GM21786 (cell line): ENCODE measurements at regions not wholly inside any gene's neighbourhood (a gene's known extent, or its start where the extent isn't known, plus 50 kb on each side); places are given as distances from the start of the nearest gene placed in this dataset.
"Not testable (repeated sequence)": the region's sequence is repeated elsewhere in the genome, so short reads cannot be mapped to it uniquely, and the experiment has no call there.

ENCODE experiments used
- ATAC-seq: cut with Tn5 transposase; IDR thresholded peaks from one replicate; pipeline ENCODE4 v1.9.1; 2021; ENCODE audit not compliant: unreplicated experiment

DNA sequence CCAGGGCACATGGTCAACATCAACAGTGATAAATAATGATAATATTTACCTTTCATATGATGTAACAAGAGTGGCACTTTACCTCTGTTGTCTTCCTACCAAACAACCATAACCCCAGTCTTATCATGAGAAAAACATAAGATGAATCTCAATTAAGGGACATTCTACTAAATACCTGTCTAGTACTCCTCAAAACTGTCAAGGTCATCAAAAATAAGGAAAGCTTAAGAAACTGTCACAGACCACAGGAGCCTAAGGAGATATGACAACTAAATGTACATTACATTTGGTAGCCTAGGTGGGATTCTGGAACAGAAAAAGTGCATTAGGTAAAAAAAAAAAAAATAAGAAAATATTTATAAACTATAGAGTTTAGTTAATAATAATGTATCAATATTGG, 118.1 kb downstream of the CCDC34 start:
- no peak for ATAC-seq

DNA sequence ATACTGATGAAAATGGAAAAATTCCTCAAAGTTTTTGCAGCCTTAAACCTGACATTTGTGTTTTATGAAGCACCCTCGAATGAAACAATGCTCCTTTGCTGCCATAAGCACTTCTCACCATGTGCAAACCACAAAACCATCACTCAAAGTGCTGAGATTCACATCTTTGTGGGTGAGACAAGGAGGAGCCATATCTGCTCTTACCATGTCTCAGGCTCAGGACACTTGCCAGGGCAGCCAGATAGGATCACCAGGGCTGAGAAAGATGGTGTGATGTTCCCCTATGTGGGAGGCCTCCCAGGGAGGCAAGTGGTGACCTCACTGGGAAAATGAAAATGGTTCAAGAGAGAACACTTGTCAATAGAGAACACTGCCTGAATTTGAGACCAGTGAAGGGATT, 120.4 kb downstream of the CCDC34 start:
- no peak for ATAC-seq

DNA sequence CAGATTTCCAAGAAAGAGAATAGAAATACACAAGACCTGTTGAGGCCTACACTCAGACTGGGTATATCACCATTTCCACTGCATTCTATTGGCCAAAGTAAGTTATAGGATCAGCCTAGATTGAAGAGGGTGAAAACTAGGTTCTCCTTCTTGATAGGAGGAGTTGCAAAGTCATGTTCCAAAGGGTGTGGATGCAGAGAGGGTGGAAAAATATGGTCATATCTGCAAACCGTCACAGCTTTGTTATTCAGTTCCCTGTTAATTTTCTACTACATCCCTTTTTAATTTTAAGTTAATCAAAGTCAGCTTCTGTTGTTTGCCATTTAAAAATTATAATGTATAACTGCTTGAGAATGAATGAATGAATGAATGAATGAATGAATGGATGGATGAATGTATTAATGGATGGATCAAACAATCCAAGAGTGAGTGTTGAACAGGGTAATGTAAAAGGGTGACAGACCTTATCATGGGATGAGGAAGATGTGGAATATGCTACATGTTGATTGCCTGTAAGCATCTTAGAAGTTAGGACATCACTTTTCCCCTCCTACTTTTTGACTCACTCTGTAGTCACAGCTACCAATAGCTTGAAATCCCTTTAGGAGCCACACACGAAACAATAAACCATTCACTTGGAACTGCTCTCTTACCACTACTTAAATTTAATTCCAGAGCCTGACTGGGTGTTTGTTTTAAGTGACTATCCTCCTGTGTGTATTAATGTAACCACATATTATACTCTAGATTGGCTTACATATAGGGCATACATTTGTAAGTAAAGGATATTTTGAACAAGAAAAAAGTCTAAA, 121.5 kb downstream of the CCDC34 start:
- no peak for ATAC-seq

DNA sequence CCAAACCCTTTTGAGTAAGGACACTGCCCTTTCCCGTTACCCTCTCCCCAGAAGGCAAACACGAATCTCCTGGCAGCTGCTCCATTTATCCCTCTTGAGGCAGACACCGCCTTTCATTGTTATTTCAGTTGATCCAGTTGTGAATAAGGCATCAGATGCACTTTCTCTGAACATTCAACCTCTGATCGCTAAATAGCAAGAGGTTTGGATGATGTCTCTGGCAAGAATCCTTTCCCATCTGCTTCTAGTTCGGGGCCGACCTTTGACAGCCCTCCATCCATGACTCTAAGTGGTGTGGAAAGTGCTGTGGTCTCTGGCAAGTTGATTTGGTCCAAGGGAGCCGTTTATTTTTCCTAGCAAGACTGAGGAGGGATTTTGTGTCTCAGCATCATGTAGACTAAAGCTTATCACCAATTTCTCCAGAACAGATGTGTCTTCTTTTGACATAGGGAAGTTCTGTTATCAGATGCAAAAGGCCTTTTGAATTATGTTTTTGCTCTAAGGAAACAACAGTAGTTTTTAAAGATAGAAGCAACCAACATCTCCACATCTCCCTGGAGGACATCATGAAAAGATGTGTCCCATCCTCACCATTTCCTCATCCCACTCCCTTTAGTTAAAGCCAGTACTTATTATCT, 123.6 kb downstream of the CCDC34 start:
- no peak for ATAC-seq

DNA sequence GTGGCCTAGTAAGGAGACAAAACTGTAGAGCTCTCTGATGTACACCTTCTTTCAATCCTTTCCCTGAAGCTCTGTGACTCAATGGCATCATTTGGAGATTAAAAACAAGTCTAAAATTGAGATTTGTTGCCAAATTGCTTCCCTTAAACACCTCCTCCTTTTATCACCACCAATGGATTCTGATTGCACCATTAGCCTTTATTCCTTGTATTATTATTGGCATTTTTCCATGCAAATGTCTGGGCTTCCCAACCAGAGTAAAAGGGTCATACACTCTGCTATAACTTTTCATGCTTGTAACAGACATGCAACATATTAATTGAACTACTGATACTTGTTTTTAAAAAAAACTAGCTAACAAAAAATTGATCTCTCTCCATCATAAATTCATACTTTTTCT, 124.2 kb downstream of the CCDC34 start:
- no peak for ATAC-seq

DNA sequence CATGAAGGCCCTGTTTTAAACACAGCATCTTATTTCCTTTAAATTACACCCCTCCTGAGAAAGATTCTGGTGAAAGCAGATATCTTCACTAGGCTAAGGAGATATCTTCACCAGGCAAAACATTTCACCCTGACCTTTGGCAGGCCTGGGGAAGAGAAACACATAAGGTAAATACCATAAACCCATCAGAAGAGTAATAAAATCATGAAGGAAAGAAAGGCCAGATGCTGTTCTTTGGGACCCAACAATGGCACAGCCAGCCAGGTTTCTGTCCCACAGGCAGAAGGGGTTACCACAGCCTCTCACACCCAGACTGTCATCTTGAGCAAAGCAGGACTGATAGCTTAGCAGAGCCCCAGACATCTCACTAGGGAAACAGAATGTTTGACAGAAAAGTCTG, 125.4 kb downstream of the CCDC34 start:
- ATAC-seq = no peak

DNA sequence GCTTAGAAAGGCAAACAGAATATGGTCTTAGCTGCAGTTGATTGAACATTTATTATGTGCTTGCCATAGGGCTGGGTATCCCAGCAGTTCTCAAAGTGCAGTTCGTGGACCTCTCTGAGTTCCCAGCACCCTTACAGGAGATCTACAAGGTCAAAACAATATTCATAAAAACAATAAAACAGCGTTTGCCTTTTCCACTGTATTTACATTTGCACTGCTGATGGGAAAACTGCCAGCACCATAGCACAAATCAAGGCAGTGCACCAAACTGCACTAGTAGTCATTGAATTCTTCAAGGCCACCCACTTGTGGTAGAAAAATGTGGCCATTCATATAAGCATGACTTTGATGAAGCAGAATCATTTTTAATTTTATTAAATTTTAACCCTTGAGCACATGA, 128.1 kb downstream of the CCDC34 start:
- no peak for ATAC-seq

DNA sequence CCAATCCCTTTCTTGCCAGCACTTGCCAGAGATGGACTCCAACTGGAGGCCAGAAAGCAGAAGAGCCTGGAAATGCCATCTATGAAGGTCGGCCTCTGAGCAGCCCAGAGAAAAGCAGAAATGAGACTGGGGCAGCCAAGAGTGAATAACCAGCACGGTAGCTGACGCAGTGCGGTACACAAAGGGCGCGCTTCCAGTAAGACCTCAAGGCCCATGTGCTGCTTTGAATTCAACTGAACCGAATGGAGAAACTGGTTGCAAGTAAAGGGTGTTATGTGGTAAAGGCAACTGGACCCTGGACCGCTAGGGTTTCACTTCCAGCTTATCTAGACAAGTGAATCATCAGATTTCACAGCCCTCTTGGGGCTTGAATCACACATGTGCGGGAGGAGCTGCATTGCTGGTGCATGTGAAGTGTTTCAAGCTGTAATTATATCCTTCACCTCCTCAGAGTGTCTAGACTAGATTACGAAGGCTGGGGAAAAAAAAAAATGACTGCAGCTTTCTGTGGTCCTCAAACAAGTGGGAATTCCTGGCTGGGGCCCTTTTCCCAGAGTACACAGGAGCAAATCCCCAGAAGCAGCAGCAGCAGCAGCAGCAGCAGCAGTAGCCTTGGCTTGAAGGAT, 128.9 kb downstream of the CCDC34 start:
- ATAC-seq = peak; percentile 93

DNA sequence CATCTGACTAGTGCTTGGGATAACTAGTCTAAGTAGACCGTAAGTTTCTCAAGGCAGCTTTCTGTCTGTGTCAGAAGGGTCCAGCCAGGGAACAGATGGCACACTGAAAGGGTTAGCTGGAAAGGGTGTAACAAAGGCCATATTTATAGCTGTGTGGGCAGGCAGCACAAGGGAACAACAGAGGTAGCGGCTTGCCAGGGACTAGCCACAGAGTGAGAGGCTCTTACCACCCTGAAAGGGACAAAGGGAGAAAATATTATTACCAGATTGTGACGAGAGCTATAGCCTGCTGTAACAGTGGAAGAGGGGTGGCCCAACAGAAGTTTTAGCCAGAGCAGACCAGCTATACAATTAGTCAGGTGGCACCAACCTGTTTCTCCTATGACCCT, 129.4 kb downstream of the CCDC34 start:
- peak; percentile 24 for ATAC-seq

DNA sequence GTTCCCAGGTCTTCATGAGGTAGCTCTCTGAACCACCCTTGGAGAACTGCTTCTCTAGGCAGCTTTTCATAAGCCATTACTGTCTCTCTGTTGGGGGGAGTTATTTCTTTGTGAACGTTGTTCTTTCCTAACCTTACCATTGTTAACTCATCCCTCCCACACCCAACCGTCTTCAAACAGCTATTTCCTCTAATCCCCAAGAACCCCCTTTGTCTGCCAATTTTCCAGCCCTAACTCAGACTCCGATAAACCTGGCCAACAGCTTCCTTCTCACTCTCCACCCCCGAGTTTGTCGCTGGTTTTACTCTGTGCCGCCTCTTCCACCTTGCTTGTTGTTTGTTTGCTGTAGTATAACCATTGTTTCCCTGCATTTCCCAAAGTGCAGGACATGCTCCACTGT, 131.5 kb downstream of the CCDC34 start:
- no peak for ATAC-seq

DNA sequence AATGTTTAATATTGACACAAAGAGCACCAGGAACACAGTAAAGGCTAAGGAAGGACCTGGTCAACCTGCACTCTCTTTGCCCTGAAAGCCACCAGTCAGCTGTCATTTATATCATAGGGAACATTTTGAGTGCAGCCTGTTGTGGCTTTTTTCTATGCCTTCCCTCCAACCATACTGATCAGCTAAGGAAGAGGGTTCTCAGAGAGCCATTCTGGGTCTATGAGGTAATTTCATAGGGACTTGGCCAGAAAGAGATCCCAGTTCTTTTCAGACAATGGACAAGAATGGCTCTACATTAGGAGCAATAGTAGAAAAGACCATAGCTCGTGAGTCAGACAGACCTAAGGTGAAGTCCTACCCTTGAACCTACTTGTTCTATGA, 132.8 kb downstream of the CCDC34 start:
- ATAC-seq = no peak

DNA sequence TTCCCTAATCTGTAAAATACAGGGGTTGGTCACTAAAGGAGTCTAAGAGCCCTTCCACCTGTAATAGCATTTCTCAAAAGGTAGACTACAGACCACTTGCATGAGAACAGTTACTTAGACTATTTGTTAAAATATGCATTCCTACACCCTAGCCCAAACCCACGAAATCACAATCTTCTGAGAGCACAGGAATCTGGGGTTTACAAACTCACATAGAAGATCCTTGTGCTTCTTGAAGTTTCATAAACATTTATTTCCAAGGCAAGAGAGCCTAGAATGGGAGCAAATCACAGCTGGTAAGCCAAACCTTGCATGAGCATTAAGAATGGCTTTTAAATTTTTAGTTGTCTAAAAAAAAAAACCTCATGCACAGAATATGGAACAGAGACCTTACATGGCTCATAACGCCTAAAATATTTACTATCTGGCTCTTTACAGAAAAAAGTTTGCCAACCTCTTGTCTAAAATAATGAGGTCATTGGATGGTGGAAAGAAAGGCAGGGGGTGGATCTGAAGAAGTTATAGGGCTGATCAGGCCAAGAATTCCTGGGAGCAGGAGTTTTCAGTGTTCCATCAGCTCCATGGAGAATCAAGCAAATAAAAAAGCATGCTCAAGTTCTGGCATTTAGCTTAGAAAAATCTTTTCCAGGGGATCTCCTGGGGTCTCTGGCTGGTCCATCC, 133.4 kb downstream of the CCDC34 start:
- ATAC-seq = no peak

DNA sequence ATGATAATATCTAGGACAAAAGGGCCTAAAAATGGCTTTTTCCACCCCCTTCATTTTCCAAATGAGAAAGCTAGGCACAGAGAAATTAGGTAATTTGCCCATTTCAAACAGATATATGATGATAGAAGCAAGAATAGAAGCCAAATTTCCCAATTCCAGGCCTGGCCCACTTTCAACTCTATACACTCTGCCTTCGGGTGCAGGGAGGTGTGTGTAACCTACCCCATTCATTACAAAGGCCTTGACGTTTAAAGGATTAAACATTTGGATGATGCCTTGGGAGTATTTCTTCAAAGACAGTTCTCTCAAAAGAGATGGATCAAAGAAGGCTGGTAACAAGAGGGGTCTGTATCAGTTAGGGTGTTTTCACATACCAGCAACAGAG, 134.1 kb downstream of the CCDC34 start:
- ATAC-seq = no peak

DNA sequence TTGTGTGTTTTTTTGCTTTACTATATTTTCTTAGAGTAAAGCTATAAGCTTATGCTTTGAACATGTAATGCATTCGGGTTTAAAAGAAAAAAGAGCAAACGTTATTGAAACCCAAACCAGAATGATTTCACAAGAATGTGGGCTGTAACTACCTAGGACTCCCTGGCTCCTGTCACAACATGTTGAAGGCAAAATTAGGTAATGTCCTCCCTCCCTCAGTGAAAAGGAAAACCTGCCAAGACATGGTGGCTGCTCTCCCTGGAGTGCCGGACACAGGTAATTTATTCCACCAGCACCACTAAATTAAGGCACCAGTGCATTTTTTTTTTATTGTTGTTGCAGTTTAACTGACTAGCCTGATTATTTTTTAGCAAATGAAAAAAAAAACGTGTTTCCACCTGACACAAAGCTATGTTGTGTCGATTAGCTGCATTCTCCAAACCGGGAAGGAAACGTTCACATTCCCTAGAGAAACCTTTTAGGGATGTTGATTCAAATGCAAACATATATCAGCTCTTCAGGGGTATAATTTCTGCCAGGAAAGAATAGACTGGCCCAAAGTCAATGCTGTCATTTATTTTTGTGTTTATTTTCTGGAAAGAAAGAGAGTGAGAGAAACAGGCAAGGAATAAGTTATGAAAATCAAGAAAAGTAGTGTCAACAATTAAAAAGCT, 134.6 kb downstream of the CCDC34 start:
- no peak for ATAC-seq

DNA sequence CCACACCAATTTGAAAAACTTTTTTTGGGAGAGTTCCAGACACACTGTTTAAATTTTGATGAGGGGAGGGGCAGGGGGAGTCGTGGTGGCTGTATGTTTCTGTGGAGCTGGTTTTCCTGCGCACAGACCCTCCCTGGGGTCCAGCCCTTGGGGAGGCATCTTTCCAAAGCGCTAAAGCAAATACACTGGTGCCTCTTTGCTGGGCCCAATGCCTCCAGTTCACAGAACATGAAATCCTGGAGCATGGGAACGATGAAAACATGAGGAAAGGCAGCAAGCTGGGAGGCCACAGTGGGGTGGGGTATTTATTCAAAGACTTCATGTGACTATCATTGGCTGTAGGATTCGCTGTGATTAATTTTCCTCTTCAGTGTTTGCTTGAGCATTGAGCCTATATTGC, 135.3 kb downstream of the CCDC34 start:
- no peak for ATAC-seq

DNA sequence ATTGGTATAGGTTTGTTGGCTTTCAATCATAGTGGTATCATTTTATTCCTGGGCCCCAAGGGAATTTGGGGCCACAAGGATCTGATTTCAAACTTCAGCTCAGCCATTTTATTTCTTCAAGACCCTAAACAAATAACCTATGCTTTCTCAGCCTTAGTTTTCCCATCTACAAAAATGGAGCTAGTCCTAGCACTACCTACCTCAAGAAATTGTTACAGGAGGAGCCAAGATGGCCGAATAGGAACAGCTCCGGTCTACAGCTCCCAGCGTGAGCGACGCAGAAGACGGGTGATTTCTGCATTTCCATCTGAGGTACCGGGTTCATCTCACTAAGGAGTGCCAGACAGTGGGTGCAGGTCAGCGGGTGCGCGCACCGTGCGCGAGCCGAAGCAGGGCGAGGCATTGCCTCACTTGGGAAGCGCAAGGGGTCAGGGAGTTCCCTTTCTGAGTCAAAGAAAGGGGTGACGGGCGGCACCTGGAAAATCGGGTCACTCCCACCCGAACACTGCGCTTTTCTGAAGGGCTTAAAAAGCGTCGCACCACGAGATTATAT, 143.5 kb downstream of the CCDC34 start:
- ATAC-seq = not testable (repeated sequence)

DNA sequence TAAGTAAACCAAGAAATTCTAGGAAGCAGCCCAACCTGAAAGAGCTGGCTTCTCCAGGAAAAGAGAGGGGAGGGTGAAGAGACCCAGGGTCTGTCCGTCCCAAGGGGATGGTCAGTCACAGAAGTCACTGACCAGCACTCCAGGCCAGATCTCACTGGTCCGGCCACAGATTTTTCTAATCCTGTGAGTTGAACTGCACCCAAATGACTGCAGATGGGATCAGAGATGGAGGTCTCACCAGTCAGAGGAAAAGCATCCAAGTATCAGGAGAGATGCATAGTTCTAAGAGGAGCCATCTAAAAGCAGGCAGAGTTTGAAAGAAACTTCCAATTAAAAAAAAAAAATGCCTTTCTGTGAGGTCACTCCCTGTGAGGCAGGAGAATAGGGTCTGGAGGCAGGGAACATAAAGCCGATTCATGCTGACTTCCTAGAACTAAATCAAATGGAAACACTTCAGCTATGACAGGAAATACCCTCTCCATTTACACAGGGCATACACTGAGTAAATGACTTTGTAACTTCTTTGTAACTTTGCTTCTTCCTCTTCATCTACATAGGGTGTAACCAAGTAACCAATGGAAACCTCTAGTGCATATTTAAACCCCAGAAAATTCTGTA, 144.5 kb downstream of the CCDC34 start:
- ATAC-seq = no peak

DNA sequence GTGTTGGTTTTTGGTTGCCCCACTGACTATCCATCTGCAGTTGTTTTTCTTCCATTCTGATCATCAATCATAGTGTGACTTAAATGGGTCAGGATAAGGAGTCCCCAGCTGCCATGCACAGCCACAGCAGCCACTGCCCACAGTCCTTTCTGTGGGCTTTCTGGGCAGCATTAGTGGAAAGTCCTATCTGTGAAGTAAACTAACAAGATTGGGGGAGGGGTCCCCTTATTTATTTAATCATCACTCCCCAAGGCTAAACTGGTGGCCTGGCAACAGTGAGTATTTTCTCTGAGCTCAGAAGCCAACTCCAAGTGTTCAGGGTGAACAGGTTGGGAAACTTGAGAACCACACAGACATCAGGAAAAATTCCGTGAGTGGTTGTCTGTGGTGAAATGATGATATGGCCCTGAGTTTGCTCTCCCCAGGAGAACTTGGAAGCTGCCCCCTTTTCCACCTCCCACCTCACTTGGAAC, 145.0 kb downstream of the CCDC34 start:
- no peak for ATAC-seq

DNA sequence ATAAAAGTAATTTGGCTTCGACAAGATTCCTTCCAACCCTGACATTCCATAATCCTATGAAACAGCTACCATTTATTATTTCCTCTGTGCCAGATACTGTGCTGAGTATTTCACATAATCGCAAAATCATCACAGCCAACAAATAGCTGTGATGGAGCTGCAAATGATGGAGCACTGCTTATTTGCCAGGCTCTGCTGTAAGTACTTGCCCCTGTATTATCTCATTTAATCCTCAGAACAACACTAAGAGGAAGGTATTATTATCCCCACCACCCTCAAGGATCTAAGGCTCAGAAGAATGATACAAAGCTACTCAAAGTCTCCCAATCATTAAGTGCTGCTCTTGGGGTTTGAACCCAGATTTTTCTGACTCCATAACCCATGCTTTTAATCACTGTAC, 145.5 kb downstream of the CCDC34 start:
- ATAC-seq = no peak
